Thyroid gland (tissue), 4 donors: ENCODE measurements at regions not wholly inside any gene's neighbourhood (a gene's known extent, or its start where the extent isn't known, plus 50 kb on each side); places are given as distances from the start of the nearest gene placed in this dataset.

Experiments
- CTCF ChIP-seq, 6 experiments: fragments of 200-600 bp in 3 of 6; fragments of 450-650 bp in 3 of 6; sonication (generic) in 3 of 6; IDR thresholded peaks; one replicate each; pipeline ENCODE4 v1.5.1; 2016 to 2019; ENCODE audit warnings: antibody characterized with exemption in 6 of 6, mild to moderate bottlenecking in 2 of 6, inconsistent platforms in 1 of 6, moderate library complexity in 1 of 6
- POLR2A ChIP-seq, 2 donors: fragments of 450-650 bp; IDR thresholded peaks; one replicate each; pipeline ENCODE4 v1.6.1; 2017; ENCODE audit warnings: antibody characterized with exemption in 2 of 2, mild to moderate bottlenecking in 2 of 2, moderate library complexity in 1 of 2

GRCh38 chr5:152568016-152568415 lies 162.9 kb upstream of the NMUR2 start:
- TF ChIP-seq CTCF (IDR thresholded peaks at IDR 0.05), result no peak
- no peak for TF ChIP-seq POLR2A (IDR thresholded peaks at IDR 0.05)
